ENCODE measurements at regions not wholly inside any gene's neighbourhood (a gene's known extent, or its start where the extent isn't known, plus 50 kb on each side); places are given as distances from the start of the nearest gene placed in this dataset.

GRCh38 chr6:115133790-115134189, 791.0 kb upstream of the HS3ST5 start:
- TF ChIP-seq CTCF (IDR thresholded peaks at IDR 0.05; ENCODE audit: low read length) (no peak), EZH2 (optimal IDR thresholded peaks at IDR 0.05; ENCODE audit: low read depth, low read length) (no peak), EZH2phosphoT487 (IDR thresholded peaks at IDR 0.05; ENCODE audit: low read length) (no peak)
